ENCODE measurements at regions not wholly inside any gene's neighbourhood (a gene's known extent, or its start where the extent isn't known, plus 50 kb on each side); places are given as distances from the start of the nearest gene placed in this dataset.

DNA sequence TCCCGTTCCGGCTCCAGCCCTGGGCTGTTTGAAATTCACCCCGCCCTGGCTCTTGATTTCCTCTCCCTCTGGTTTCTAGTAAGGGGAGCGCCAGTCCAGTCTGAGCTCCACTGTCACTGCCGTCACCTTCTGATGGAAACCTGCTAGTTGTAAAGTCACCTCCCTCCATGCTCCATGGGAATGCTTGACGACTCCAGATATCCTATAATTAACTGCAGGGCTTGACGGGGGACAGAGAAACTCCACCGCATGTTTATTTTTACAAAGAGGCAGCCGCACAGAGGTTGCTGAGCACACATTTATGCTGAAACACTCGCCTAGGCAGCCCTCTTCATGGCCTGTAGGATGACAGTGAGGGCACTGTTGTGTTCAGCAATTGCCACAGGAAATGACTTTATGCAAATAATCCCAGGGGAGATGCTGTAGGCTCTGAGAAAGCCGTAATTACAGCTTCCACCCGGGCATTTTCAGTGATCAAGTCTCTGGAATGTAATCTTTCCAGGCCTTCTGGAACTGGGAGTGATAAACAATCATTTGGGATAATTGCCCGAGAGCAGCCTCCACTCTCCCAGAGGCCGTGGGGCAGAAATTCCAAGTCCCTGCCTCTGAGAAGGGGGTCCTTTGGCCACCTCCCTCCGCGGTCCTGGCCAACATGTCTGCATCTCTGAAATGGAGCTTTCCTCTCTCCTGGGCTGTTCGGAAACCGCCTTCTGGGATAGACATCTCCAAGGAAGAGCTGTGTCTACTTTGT lies 300.5 kb downstream of the KLF6 start:
- DNase-seq (ENCODE audit: low read depth): peak; percentile 29

DNA sequence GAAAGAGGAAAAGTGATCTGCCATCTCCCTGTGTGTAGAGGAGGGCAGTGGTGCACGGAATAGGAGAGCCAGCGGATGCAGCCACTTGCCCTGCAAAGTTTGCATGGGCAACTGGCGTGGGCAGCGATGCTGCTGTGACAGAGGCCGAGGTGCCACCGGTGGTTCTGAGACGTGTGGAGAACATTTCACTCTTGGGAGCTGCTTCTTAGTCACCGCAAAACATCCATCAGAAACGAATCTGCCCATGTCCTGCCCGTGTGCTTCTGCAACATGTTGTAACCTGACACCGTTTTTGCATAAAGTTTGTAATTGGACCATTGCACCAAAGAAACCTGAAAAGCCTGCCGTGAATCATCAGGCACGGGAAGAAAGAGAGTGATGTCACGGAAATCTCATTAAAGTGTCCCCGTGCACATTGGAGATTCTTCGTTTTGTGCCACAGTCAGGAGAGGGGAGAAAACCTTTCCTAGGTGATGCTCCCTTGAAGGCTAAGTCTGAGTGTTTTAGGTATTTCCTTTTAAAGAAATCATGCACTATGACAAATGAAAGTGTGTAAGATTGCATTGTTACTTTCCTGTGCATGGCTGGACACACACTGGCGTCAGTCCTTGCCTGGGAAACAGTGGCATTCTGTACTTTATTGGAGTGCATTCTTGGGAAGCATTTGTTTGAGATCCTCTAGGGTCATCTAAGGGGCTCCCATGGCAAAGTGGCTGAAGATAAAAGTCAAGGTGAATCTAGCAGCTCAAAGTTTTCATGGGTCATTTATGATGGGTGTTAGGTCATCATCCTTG lies 302.6 kb downstream of the KLF6 start:
- peak; percentile 83 for DNase-seq (ENCODE audit: low read depth)

DNA sequence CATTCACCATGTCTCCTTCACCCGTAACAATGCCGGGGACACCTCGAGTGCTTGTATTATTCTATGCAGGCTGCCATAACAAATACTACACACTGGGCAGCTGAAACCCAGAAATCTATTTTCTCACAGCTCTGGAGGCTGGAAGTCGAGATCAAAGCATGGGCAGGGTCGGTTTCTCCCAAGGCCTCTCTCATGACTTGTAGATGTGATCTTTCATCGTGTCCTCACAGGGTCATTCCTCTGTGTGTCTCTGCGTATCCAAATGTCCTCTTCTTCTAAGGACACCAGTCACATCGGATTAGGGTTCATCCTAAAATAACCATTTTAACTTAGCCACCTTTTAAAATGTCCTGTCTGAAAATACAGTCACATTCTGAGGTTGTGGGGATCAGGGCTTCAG lies 303.5 kb downstream of the KLF6 start:
- DNase-seq (ENCODE audit: low read depth): no peak

DNA sequence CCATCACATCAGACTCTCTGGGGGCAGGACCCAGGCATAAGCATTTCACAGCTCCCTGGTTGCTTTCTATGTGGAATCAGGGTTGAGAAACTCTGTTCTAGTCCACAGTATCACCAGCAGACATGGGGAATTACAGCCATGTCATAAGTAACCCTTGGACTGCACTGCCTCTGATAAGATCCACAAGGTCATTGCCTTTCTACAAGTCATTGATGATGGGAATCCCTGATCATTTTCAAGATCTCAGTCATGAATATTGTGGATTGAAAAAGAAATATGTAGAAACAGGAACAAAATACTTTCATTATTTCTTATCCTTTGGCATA lies 304.1 kb downstream of the KLF6 start:
- no peak for DNase-seq (ENCODE audit: low read depth)

DNA sequence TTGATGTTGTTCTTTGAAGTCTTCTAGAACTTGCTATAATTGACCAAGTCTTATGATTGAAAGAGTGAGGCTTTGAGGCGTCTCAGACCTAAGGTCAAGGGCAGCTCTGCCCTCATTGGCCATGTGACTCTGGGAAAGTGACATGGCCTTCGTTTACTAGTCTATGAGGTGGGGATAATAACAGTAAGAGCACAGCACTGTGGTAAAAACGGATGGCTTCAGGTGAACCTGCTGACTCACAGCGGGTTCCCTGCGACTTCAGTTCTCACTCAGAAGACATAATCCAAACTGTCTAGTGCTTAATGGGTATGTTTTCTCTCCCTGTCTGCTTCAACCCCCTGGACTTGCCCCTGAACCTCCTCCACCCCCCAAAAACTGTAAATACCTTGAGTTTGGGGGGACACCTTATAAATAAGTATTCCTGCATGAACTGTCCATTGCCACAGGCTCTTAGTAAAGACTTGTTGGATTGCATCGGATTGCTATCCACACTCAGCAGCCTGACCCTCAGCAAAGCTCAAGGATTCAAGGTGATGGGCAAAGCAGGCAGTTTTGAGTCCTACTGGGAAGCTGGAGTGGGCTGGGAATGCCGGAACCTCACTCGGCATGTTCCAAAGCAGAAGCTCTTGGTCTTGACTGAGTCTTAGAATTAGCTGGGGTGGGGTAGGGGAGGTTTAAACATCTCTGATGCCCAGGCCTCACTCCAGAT lies 304.6 kb downstream of the KLF6 start:
- no peak for DNase-seq (ENCODE audit: low read depth)

DNA sequence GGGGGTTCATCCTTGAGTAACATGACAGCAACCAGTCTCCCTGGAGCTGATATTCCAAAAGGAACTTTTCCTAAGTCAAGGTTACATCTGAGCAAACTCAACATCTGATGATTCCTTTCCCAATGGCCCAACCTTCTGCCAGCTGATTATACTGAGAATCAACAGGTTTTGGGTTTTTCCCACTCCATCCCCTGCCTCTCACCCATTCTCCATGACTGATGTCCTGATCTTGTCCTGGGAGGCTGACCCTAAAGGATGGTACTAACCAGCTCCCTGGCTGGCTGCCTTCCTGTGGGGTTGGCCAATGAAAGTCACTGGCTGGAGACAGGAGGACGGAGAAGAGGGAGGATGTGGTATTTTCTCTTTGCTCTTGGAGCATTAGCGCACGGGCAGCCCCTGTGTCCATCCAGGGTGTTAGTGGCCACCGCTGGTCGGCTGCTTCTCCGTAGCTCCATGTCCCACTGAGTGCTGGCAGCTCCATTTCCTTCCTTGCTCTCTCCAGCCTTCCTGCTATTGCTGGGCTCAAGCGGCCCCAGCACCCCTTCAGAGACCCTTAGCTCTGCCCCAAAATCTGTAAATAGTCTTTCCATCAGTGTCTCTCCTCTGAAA lies 306.2 kb upstream of the PITRM1 start:
- no peak for DNase-seq (ENCODE audit: low read depth)

DNA sequence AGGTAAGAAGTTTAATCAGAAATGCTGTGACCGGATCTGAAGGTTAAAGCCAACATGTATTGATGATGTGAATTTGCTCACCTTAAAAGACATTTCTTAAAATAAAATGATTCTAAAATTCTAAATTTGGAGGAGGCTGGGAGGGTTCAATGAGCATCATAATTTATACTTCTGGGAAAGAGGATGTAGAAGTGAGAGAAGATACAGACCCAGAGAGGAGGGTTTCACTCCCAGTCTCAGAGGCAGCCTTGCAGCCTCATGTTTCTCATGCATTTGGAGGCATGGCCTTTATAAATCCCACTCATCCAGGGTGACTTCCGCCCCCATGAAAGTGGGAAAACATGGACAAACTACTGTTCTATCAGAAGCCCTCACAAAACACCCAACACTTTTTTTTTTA lies 305.6 kb upstream of the PITRM1 start:
- DNase-seq (ENCODE audit: low read depth): no peak

DNA sequence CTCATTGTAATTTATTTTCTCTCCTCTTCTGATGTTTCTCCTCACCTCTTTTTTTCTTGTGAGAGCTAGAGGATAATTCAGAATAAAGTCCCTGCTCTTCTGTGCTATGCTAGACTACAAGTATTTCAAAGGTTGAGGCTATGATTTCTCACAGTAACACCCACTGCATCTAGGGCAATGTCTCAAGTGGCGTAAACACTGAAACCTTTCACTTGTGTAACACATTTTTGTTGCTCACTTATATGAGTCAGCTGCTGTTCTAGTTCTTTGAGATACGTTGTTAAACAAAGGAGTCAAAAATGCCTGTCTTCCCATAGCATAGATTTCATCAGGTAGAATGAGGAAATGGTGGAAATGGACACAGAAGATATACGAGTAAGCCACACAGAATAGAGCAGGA lies 305.1 kb upstream of the PITRM1 start:
- no peak for DNase-seq (ENCODE audit: low read depth)

DNA sequence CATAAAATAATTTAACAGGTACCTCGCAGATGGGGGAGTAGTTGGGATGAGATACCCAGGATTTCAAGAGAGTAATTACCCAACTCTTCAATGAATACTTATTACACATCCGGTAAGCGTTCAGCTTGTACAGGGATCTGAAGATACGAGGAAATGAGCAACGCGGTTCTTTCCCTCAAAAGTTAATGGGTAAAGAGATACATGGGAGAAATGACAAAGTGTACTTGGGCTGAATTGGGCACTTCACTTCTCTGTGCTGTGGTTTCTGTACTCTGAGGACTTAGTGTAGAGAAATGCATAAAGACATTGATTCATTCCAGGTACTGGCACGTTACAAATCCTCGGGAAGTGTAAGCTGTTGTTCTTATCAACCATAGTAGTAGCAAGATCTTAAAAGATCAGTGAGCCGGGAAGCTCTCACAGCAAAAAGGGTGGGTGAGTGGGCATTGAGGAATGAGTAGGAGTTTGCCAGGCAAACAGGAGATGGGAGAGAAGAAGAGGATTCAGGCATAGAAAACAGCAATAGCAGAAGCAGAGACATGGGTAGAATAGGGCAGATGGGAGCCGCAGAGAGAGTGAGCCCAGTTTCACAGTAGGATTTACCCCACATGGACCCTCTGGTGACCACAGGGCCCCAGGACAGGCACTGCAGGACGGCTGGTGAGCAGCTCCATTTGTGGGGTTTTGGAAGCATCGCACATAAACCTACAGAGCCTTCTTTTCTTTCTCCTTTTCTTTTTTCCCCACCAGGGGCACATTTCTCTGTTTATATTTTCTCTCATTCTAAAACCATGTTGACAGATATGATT lies 304.3 kb upstream of the PITRM1 start:
- no peak for DNase-seq (ENCODE audit: low read depth)

DNA sequence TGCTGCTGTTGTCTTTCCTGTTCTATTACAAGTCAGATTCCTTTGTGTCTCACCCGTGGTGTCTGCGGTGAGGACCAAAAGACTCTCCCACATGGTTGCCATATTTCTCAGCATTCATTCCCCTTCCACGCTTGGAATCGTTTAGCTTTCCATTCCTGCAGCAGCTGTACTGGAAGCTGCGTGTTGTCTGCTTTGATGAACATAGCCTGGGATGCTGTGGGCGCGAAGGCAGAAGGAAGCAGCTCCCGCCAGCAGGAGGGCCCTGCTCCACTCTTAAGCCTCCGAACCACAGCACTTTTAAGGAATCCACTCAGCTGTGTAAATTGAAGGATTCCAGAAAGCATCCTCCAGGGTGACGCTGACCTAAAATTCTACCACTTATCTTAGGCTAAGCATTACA lies 303.6 kb upstream of the PITRM1 start:
- no peak for DNase-seq (ENCODE audit: low read depth)

DNA sequence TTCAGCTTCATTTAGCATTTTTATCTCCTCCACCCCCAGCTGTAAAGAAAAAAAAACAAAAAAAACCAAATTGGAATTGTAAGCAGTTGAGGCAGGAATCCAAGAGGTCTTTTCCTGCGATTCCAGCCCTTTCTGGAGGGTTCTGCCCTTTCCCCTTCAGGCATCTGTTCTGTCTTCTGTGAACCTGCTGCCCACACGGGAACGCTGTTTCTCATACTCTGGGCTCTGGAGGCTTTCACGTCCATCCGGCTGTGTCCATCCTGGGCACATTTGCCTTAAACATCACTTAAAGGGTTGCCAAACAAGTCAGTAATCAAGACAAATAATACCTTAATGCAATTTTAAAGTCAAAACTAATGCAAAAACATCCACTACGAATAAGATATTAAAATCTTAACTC lies 302.8 kb upstream of the PITRM1 start:
- no peak for DNase-seq (ENCODE audit: low read depth)

DNA sequence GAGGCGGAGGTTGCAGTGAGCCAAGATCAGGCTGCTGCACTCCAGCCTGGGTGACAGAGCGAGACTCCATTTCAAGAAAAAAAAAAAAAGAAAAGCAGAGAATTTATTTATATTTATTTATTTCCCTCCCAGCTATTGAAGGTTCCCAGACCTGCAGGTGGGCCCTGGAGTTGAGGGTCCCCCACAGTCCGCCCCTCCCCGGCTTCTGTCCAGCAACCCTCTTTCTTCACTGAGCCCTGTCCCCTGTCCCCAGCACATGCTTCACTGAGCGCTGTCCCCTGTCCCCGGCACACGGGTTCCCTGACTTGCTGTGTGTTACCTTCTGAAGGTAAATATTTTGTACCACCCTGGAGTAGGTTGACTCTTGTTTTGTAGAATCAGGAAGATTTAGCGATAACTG lies 301.7 kb upstream of the PITRM1 start:
- DNase-seq (ENCODE audit: low read depth): no peak

DNA sequence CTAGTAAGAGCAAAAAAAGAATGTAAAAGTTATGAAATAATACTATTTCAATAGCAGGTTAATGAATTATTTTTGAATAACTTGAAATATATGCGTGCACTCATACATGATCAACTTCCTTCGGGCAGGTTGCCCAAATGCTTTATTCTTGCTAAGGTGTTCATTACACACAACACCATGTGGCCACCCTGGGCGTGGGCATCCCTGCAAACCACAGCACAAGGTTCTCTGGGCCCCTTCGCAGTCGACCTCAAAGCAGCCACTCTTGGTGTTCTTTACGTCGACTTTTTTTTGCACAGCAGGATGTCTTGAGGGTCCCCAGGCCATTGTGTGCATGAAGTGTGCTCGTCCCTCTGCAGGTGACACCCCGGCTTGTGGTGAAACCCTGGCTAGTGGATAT lies 300.7 kb upstream of the PITRM1 start:
- DNase-seq (ENCODE audit: low read depth): no peak

DNA sequence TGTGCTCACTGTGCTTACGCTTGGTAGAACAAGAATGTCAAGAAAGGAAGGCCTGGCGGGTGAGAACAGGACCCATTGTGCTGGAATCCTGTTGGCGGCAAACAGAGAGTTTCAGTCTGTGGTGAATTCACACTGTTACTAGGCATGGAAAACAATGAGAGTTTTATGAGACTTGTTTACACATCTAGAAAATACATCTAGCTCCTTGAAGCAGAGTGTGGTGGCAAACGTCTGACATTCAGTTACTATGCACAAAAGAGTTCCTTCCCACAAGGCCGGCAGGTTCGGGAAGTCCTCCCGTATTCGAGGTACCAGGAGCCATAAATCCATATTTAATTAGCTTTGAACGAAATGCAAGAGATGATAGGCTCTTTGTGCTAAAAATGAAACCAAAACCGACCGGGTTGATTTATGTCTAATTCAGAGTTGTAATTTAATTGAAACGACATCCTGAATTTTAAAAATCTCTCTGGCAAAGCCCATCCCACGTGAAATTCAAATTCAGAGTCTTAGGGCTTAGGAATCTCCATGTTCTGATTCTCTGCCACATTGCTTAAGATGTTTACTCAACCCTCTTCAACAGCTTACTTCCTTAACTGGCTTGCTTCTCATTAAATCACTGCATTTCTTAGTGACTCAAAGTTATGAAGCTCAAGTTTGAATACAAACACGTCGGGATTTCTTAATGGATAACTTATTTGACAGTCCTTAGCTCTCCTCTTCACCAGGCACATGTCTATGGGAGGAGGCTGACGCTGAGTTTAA lies 299.9 kb upstream of the PITRM1 start:
- no peak for DNase-seq (ENCODE audit: low read depth)

DNA sequence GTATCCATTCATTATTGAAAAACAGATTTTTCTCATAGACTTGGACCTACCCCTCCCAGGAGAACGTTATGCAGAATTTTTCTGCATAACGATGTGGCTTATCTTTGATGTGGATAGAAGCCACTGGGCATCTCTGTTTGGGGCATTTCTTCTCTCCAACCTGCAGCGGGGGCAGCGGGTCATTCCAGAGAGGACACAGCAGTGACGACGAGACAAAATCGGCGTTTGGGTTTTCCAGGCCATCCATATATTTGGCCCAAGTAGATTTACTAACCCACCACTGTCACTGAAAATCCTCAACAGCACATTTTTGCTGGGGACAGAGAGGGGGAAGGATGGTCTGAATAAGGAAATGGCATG lies 299.3 kb upstream of the PITRM1 start:
- no peak for DNase-seq (ENCODE audit: low read depth)

DNA sequence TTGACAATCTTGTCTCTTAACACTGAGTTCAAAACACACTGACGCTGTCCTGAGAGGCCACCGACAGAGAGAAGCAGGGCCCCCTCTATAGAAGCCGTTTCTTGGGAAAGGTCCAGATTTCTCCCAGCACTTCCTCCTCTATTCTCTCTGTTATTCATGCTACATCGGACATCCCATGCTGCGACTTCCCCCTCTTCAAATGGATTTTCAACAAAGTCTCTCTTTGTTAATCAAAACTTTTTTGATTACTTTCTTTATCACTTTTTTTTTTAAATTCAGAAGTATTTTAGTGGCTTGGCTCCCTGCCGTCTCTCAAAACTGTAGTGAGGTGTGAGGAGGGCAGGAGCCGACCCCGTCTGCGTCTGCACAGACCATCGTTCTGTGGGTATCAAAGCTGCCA lies 298.9 kb upstream of the PITRM1 start:
- no peak for DNase-seq (ENCODE audit: low read depth)

DNA sequence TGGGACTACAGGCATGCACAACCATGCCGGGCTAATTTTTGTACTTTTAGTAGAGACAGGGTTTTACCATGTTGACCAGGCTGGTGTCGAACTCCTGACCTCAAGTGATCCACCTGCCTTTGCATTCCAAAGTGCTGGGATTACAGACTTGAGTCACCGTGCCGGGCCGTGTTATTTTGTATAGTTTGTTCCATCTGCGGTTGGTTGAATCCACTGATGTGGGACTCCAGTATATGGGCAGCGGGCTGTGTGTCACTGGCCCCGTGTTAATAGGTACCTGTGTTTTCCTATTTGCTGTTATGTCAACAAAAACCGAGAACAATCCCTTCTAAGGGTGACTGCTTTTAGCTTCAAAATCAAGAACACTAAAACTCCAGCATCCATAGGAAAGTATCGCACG lies 297.6 kb upstream of the PITRM1 start:
- peak; percentile 32 for DNase-seq (ENCODE audit: low read depth)

DNA sequence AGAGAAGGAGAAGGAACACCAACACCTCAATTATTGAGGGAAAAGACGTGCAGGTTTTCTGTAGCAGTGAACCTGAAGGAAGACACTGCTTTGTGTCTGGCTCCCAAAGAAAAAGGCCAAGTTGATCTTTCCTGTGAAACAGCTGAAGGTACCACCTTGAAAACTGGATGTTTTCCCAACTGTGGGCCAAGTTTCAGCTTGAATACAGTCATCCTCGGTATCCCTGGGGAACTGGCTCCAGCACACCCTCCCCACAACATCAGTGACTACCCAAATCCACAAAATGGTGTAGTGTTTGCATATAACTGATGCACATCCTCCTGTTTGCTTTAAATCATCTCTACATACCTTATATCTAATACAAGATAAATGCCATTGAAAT lies 297.0 kb upstream of the PITRM1 start:
- peak; percentile 55 for DNase-seq (ENCODE audit: low read depth)

DNA sequence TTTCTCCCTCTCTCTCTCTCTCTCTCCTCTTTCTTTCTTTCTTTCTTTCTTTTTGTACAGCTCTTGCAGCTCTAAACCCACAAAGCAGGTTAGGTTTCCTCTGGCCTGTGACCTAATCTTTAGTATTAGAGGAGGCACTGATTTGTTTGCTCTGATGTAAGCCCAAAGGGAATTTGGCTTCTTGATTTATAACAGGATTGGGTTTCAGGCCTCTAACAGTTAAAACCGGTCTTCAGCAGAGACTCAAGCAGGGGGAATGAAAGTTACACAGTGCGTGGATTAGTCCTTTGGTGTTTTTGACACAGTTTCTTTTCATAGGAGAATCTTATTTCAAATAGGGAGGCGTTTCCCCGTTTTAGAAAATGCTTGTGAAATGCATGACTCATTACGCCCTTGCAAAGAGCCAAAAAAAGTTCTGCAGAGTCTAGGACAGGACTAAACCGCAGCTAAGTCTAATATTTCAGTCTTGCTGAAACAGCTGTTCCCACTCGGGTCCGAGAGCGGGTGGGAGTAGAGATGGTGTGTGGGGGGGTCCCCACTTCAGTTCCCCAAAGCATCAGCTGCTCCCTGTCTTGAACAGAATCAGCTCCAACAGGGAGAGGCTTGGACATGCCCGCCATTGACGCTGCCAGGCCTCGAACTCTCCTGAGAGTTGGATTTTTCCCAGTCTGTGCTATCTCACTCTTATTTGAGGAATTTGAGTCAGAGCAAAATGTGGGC lies 296.5 kb upstream of the PITRM1 start:
- DNase-seq (ENCODE audit: low read depth): peak; percentile 76

Data from Daoy (cell line).